Ovary (tissue), 3 donors: ENCODE measurements at regions not wholly inside any gene's neighbourhood (a gene's known extent, or its start where the extent isn't known, plus 50 kb on each side); places are given as distances from the start of the nearest gene placed in this dataset.

Source experiments
- CTCF ChIP-seq, 3 donors: fragments of 450-650 bp in 2 of 3; fragments of 200-600 bp in 1 of 3; IDR thresholded peaks; one replicate each; pipeline versions ENCODE4 v1.5.1 to v1.8.0; 2016 to 2022; ENCODE audit warnings: antibody characterized with exemption in 3 of 3, mild to moderate bottlenecking in 1 of 3
- POLR2A ChIP-seq: fragments of 450-650 bp; IDR thresholded peaks from one replicate; pipeline ENCODE4 v1.6.1; 2017; ENCODE audit warnings: antibody characterized with exemption, mild to moderate bottlenecking, moderate library complexity
- donor health status: DM: no; HTN: no; CAD: no.

- TF ChIP-seq CTCF (IDR thresholded peaks at IDR 0.05) (no peak), POLR2A (no peak)
These were observed 143.2 kb upstream of the KYNU start for GRCh38 chr2:142734231-142734630.
